IPS DF 6.9 (cell line): ENCODE measurements at regions not wholly inside any gene's neighbourhood (a gene's known extent, or its start where the extent isn't known, plus 50 kb on each side); places are given as distances from the start of the nearest gene placed in this dataset.

Experiments
- DNase-seq: peaks from one replicate; pipeline ENCODE4 v3.0.0-alpha.2; 2013; ENCODE audit warnings: low read depth, low spot score
- H3K27ac ChIP-seq: one replicate; pipeline ENCODE4 v1.5.1; 2013; ENCODE audit warnings: low read length, control low read depth
- H3K27me3 ChIP-seq: 2 replicates; pipeline ENCODE4 v1.6.1; 2013; ENCODE audit warnings: mild to moderate bottlenecking, low read length; ENCODE audit not compliant: control insufficient read depth, insufficient read depth
- H3K36me3 ChIP-seq: 2 replicates; pipeline ENCODE4 v1.6.1; 2013; ENCODE audit warnings: low read length; ENCODE audit not compliant: control insufficient read depth, insufficient read depth
- H3K4me1 ChIP-seq: 2 replicates; pipeline ENCODE4 v1.6.1; 2013; ENCODE audit warnings: low read length; ENCODE audit not compliant: control insufficient read depth, insufficient read depth
- H3K4me3 ChIP-seq: 2 replicates; pipeline ENCODE4 v1.5.1; 2013; ENCODE audit warnings: mild to moderate bottlenecking, low read length
- H3K9me3 ChIP-seq: 2 replicates; pipeline ENCODE4 v1.6.1; 2013; ENCODE audit warnings: low read length, inconsistent platforms; ENCODE audit not compliant: control insufficient read depth, insufficient read depth
- WGBS: extraction: QIAGEN DNeasy Blood & Tissue Kit; methylation state at CpG from one replicate; pipeline ENCODE4 v1.1.7; 2013; ENCODE audit warnings: mixed read lengths, missing lambda C conversion rate; ENCODE audit not compliant: insufficient read length, insufficient coverage; 5-methylcytosine and 5-hydroxymethylcytosine counted together

DNA sequence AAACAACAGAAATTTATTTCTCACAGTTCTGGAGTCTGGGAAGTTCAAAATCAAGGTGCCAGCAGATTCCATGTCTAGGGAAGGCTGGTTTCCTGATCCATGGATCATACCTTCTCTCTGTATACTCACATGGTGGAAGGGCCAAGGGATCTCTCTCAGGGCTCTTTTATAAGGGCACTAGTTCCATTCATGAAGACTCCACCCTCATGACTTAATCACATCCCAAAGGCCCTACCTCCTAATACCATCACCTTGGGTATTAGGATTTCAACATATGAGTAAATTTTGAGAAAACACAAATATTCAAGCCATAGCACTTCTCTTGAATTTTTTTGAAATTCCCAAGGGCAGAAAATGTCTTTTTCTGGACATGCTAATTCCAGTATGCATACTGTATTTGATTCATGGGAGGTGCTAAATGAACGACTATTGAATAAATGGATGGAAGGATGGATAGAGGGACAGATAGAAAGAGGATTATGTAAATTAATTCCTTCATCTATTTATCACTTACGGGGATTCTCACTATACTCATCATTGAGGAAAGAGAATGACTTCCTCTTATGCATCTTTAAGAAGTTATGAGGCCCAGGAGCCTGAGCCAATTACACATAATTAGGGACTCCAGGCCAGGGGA lies 182.8 kb downstream of the NRIP1 start:
- DNase-seq, result no peak
- H3K4me1 ChIP-seq, result no peaks in the 10 kb centered on the region
- no CpG with 5 or more reads among the region's 2 CpGs for WGBS
- no peak overlapping the region for H3K4me3 ChIP-seq
- H3K36me3 ChIP-seq, result no peaks in the 10 kb centered on the region
- no peaks in the 10 kb centered on the region for H3K27me3 ChIP-seq
- no peak overlapping the region for H3K27ac ChIP-seq
- no peaks in the 10 kb centered on the region for H3K9me3 ChIP-seq

DNA sequence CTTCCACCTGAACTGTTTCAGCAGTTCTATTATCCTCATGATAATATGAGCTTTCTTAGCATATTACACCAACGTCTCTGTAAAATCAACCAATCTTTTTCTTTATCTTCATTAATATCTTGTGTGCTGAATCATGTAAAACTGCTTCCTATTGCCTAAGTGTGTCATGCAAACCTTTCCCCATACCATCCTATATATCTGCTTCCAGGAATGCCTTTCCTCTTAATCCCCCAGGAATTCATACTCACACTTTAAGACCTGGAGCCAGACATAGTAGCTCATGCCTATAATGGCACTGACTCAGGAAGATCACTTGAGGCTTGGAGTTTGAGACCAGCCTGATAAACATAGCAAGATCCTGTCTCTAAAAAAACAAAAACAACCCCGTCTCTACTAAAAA lies 183.9 kb downstream of the NRIP1 start:
- Histone ChIP-seq H3K36me3 (no peaks in the 10 kb centered on the region), H3K4me3 (no peak overlapping the region), H3K9me3 (no peaks in the 10 kb centered on the region), H3K27ac (no peak overlapping the region), H3K27me3 (no peaks in the 10 kb centered on the region), H3K4me1 (peaks cover 1% of the 10 kb centered on the region; the same call in 1 of the 2 replicates)
- WGBS, result 100% methylated on average over 1 of the region's 2 CpGs
- no peak for DNase-seq

DNA sequence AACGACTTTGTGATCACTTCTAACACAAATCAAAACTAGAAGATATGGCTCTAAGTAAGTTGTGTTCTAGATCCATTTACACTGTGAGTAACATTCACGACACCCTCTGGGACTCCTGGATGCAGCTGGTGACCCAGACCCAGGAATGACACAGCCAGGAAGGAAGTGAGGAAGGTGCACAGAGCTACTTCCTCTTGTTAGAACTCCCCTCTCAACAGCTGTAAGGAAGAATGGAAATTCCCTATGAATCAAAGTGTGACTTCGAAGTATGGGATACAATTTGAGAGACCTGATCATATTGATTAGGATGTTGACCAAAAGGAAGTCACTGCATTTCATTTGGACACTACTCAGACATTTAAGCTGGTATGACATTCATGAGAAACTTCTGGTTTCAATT lies 185.3 kb downstream of the NRIP1 start:
- H3K9me3 ChIP-seq, result no peaks in the 10 kb centered on the region
- no peaks in the 10 kb centered on the region for H3K36me3 ChIP-seq
- H3K4me3 ChIP-seq, result no peak overlapping the region
- no peak for DNase-seq
- peaks cover 1% of the 10 kb centered on the region; the same call in 1 of the 2 replicates for H3K4me1 ChIP-seq
- no peaks in the 10 kb centered on the region for H3K27me3 ChIP-seq
- WGBS, result no CpG with 5 or more reads among the region's 3 CpGs
- H3K27ac ChIP-seq, result no peak overlapping the region

DNA sequence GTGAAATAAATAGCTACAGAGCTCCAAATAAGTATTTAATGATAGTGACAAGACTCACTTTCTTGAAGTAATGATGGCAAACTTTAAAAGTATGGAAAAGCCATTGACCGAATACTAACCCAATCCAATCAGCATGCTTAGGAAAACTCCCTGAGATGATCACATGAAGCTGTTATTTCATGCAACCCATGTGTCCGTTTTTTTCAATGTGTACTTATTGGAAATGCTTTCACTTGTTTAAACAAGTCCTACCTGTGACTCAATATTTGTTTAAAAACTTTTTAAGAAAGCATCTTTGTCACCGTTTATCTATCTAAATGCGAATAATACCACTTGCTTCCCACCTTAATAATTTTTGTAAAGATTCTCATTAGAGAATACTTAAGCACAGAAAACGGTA lies 185.8 kb downstream of the NRIP1 start:
- Histone ChIP-seq H3K27ac (no peak overlapping the region), H3K36me3 (no peaks in the 10 kb centered on the region), H3K4me1 (peaks cover 1% of the 10 kb centered on the region; the same call in 1 of the 2 replicates), H3K27me3 (no peaks in the 10 kb centered on the region), H3K9me3 (no peaks in the 10 kb centered on the region), H3K4me3 (no peak overlapping the region)
- no peak for DNase-seq
- WGBS, result no CpG with 5 or more reads among the region's 5 CpGs

DNA sequence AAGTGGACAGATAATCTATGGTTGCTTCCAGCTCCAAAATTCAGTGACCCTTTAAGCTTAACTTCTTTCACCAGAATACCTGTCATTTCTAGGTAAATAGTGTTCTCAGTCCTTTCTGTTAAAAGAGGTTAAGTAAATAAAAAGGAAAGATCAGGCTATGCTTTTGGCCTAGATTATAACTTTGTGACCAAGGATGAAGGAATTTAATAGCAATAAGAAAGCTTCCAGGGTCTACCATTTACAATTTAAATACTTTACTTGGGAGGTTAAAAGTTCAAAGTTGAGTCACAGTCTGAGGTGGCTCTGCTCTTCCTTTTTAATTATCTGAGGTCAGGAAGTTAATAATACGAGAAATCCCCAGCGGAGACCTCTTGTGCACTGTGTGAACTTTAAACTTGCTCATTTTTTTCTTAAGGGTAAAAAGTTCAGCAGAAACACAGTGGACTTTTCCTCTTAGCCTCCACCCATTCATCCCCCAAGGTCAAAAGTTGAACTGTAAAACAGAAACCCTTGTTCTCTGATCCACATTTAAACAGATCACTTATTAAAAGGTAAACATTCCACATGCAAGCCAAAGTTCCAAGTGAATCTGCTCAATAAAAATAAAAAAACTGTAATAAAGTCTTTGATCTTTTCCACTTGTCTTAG lies 187.1 kb downstream of the NRIP1 start:
- no peak overlapping the region for H3K27ac ChIP-seq
- H3K27me3 ChIP-seq, result no peaks in the 10 kb centered on the region
- H3K4me3 ChIP-seq, result no peak overlapping the region
- WGBS, result no CpG with 5 or more reads among the region's 2 CpGs
- no peaks in the 10 kb centered on the region for H3K9me3 ChIP-seq
- no peaks in the 10 kb centered on the region for H3K36me3 ChIP-seq
- no peak for DNase-seq
- H3K4me1 ChIP-seq, result peaks cover 1% of the 10 kb centered on the region; the same call in 1 of the 2 replicates

DNA sequence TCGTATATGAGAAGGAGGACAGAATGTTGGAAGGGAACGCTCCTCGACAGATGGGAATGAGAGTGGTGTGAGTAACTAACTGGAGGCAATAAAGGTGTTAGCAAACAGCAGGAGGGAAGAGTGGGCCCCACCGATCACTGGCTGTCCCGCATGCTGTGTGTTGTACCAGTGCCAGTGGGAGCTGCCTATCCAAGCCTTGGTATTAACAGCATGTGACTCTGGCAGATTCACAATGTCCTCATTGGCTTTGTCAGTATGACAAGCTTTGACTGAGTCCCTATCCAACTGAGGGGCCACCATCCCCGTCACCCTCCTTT lies 188.3 kb downstream of the NRIP1 start:
- H3K27ac ChIP-seq, result no peak overlapping the region
- peaks cover 1% of the 10 kb centered on the region; the same call in 1 of the 2 replicates for H3K4me1 ChIP-seq
- H3K27me3 ChIP-seq, result no peaks in the 10 kb centered on the region
- H3K36me3 ChIP-seq, result no peaks in the 10 kb centered on the region
- H3K9me3 ChIP-seq, result no peaks in the 10 kb centered on the region
- no CpG with 5 or more reads among the region's 6 CpGs for WGBS
- no peak overlapping the region for H3K4me3 ChIP-seq
- DNase-seq, result no peak

DNA sequence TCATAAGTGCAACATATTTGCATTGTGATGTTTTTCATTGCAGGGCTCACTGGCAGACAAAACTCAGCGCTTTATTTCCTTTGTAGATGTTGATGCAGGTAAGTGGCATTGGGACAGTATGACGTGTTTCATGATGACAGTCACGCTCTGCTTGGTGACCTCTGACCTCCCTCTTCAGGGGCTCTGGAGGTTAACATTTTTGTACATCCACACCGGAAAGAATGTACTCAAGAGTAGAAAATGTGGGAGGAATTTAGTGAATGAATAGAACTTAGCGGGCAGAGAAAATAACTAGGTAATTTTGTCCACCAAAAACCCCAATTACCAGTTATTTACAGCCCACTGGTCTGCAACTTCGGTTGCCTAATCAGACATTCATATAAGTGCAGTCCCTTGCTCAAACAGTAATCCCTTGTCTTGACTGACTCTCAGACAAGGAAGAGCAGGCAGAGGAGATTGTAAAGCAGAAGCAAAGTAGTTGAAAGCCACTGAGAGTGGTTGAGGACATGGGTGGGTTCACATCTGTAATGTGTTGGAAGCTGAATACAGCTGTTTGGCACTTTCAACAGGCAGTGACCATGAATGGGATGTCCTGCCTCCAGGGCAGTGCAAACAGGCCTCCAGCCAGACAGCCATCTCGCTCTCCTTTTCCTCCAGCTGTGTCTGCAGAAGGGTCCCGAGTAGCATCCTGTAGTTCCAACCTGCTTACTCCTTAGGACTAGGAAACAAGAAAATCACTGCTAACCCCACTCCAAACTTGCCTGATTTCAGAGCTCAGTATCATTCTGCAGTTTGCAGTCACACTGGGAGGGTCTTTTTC lies 188.9 kb downstream of the NRIP1 start:
- Histone ChIP-seq H3K36me3 (no peaks in the 10 kb centered on the region), H3K4me3 (no peak overlapping the region), H3K4me1 (peaks cover 1% of the 10 kb centered on the region; the same call in 1 of the 2 replicates), H3K27ac (no peak overlapping the region), H3K27me3 (no peaks in the 10 kb centered on the region), H3K9me3 (no peaks in the 10 kb centered on the region)
- DNase-seq, result no peak
- no CpG with 5 or more reads among the region's 8 CpGs for WGBS

DNA sequence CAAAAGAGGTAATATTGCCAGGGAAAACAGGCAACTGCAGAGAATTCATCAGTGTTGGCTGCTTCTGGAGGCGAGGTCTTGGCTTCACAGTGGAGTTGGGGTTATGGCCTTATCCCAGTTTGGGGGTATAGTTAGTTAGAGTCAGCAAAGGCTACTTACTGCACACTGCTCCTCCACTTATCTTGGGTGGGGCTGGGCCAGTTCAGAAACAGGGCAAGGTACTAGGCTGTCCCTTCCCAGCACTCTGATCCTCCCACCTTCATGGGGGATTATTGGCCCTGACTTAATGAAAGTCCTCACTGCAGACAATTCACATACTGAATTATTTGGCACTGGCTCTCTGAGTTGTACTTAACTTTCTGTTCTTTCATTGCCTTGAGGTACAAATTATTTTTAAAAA lies 189.6 kb downstream of the NRIP1 start:
- WGBS, result no CpG with 5 or more reads among the region's 1 CpG
- no peaks in the 10 kb centered on the region for H3K27me3 ChIP-seq

DNA sequence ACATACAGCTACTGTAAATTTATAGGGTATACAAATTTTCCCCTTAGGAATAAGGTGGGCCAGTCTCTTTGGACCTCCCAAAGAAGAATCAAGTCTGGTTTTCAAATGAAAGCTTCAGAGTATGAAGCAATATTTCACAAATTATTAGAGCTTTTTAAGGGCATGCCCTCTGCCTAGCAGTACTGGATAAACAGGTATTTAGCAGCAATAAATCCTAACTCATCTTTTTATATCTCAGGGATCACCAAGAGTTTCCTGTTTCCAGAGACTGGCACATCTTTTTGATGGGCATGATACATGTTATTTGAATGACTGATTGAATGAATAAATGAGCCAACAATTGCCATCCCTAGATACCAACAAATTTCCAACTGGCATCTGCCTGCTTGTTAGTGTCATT lies 190.4 kb downstream of the NRIP1 start:
- H3K27me3 ChIP-seq, result no peaks in the 10 kb centered on the region
- H3K4me1 ChIP-seq, result peaks cover 1% of the 10 kb centered on the region; the same call in 1 of the 2 replicates
- no peak overlapping the region for H3K4me3 ChIP-seq
- no peaks in the 10 kb centered on the region for H3K9me3 ChIP-seq
- DNase-seq, result no peak
- H3K36me3 ChIP-seq, result no peaks in the 10 kb centered on the region
- H3K27ac ChIP-seq, result no peak overlapping the region

More for the DNA sequence above, 189.6 kb downstream of the NRIP1 start:
- Histone ChIP-seq H3K9me3 (no peaks in the 10 kb centered on the region), H3K4me3 (no peak overlapping the region), H3K4me1 (peaks cover 1% of the 10 kb centered on the region; the same call in 1 of the 2 replicates), H3K27ac (no peak overlapping the region), H3K36me3 (no peaks in the 10 kb centered on the region)
- DNase-seq, result no peak

DNA sequence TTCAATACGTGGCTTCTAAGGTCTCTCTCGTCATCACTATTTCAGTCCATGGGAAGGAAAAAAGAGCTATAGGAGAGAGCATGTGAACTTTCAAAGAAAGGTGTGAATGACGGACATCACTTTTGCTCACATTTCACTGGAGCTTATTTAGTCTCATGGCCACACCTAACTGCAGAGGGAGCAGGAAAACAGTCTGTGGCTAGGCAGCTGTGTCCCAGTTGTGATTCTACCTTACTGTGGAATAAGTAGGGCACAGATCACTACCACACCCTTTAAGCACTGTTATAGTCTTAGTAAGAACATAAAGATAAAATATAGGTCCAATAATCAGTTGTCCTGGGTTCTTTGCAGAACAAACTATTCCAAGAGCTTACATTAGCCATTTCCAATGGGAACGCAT lies 192.9 kb downstream of the NRIP1 start:
- Histone ChIP-seq H3K27me3 (no peaks in the 10 kb centered on the region), H3K36me3 (no peaks in the 10 kb centered on the region), H3K4me3 (no peak overlapping the region), H3K4me1 (peaks cover 1% of the 10 kb centered on the region; the same call in 1 of the 2 replicates), H3K9me3 (no peaks in the 10 kb centered on the region), H3K27ac (no peak overlapping the region)
- WGBS, result no CpG with 5 or more reads among the region's 4 CpGs
- no peak for DNase-seq
